Adrenal gland (tissue), 5 donors: ENCODE measurements at regions not wholly inside any gene's neighbourhood (a gene's known extent, or its start where the extent isn't known, plus 50 kb on each side); places are given as distances from the start of the nearest gene placed in this dataset.

Source experiments
- CTCF ChIP-seq, 6 experiments: fragments of 450-650 bp in 4 of 6; fragments of 200-600 bp in 2 of 6; sonication (generic) in 1 of 6; IDR thresholded peaks; 1 replicate in 5 of 6; 2 replicates in 1 of 6; pipeline versions ENCODE4 v1.5.1 to v1.8.0; 2016 to 2021; ENCODE audit warnings: antibody characterized with exemption in 6 of 6, mild to moderate bottlenecking in 2 of 6, moderate library complexity in 1 of 6
- POLR2A ChIP-seq, 2 donors: fragments of 450-650 bp; IDR thresholded peaks; one replicate each; pipeline ENCODE4 v1.6.1; 2017; ENCODE audit warnings: antibody characterized with exemption in 2 of 2, mild to moderate bottlenecking in 2 of 2, moderate library complexity in 1 of 2
- donor health status: DM: no; HTN: no; CAD: no.

GRCh38 chr5:171669571-171669970 is 116.0 kb upstream of the SMIM23 start:
- no peak for TF ChIP-seq CTCF (IDR thresholded peaks at IDR 0.05)
- no peak for TF ChIP-seq POLR2A (IDR thresholded peaks at IDR 0.05)
